ENCODE measurements at regions not wholly inside any gene's neighbourhood (a gene's known extent, or its start where the extent isn't known, plus 50 kb on each side); places are given as distances from the start of the nearest gene placed in this dataset.

GRCh38 chr11:33455867-33456463, 198.8 kb downstream of the HIPK3 start:
- CTCF ChIA-PET: interaction anchor here (1.1 to 1.3 kb wide), 3 partner anchors 14 to 53 kb away, joined by 3 read pairs; no protein-coding TSS in a partner anchor
- no peak for TF ChIP-seq CTCF (IDR thresholded peaks at IDR 0.05; ENCODE audit: control extremely low read depth, extremely low read depth, low read depth, missing control alignments)
- POLR2A ChIA-PET: no interaction called here
- no peak for DNase-seq (ENCODE audit: extremely low spot score)

GRCh38 chr11:33454264-33454663, 197.1 kb downstream of the HIPK3 start:
- no peak for DNase-seq (ENCODE audit: extremely low spot score)
- CTCF ChIA-PET: interaction anchor here (1.4 kb wide), 1 partner anchor 11 kb away, joined by 8 read pairs; no protein-coding TSS in a partner anchor
- TF ChIP-seq CTCF (IDR thresholded peaks at IDR 0.05; ENCODE audit: control extremely low read depth, extremely low read depth, low read depth, missing control alignments): no peak
- POLR2A ChIA-PET: no interaction called here

- no peak for DNase-seq (ENCODE audit: extremely low spot score)
- ChIA-PET CTCF (interaction anchor here (0.7 kb wide), 1 partner anchor 17 kb away, joined by 4 read pairs; no protein-coding TSS in a partner anchor), POLR2A (no interaction called here)
- no peak for TF ChIP-seq CTCF (IDR thresholded peaks at IDR 0.05; ENCODE audit: control extremely low read depth, extremely low read depth, low read depth, missing control alignments)
These were observed 195.8 kb downstream of the HIPK3 start for GRCh38 chr11:33452836-33453624.

- no peak for TF ChIP-seq CTCF (IDR thresholded peaks at IDR 0.05; ENCODE audit: control extremely low read depth, extremely low read depth, low read depth, missing control alignments)
- POLR2A ChIA-PET: no interaction called here
- DNase-seq (ENCODE audit: extremely low spot score): no peak
- CTCF ChIA-PET: interaction anchor here (1.0 kb wide), 1 partner anchor 12 kb away, joined by 3 read pairs; no protein-coding TSS in a partner anchor
These were observed 194.2 kb downstream of the HIPK3 start for GRCh38 chr11:33451364-33451763.

- ChIA-PET CTCF (no interaction called here), POLR2A (no interaction called here)
- no peak for TF ChIP-seq CTCF (IDR thresholded peaks at IDR 0.05; ENCODE audit: control extremely low read depth, extremely low read depth, low read depth, missing control alignments)
- no peak for DNase-seq (ENCODE audit: extremely low spot score)
These were observed 192.6 kb downstream of the HIPK3 start for GRCh38 chr11:33449798-33450197.

- no peak for TF ChIP-seq CTCF (IDR thresholded peaks at IDR 0.05; ENCODE audit: control extremely low read depth, extremely low read depth, low read depth, missing control alignments)
- CTCF ChIA-PET: no interaction called here
- DNase-seq (ENCODE audit: extremely low spot score): no peak
- POLR2A ChIA-PET: no interaction called here
These were observed 191.4 kb downstream of the HIPK3 start for GRCh38 chr11:33448461-33449130.

Measured in GM10248 (cell line).